ENCODE measurements at regions not wholly inside any gene's neighbourhood (a gene's known extent, or its start where the extent isn't known, plus 50 kb on each side); places are given as distances from the start of the nearest gene placed in this dataset.

GRCh38 chr12:90574676-90575075, 380.3 kb downstream of the CCER1 start:
- H3K4me1 ChIP-seq = no peaks in the 10 kb centered on the region
- intact Hi-C loops (cut with DNase I; ENCODE audit: low total_unique reads) = no loop called here
- TF ChIP-seq POLR2A (IDR thresholded peaks at IDR 0.05) = no peak
- no peak for TF ChIP-seq CTCF (IDR thresholded peaks at IDR 0.05)
- no peak for TF ChIP-seq POLR2AphosphoS5 (IDR thresholded peaks at IDR 0.05)
- no peak overlapping the region for H3K27ac ChIP-seq
- no peaks in the 10 kb centered on the region for H3K36me3 ChIP-seq
- H3K27me3 ChIP-seq = no peaks in the 10 kb centered on the region
- DNase-seq (ENCODE audit: low spot score in 2 of 2) = no peak
- no peak overlapping the region for H3K4me3 ChIP-seq
- H3K9me3 ChIP-seq = no peaks in the 10 kb centered on the region

- intact Hi-C loops (cut with DNase I; ENCODE audit: low total_unique reads) = no loop called here
- H3K36me3 ChIP-seq = no peaks in the 10 kb centered on the region
Observed at GRCh38 chr12:90572778-90573177, 382.2 kb downstream of the CCER1 start.

GRCh38 chr12:90569685-90570084, 385.3 kb downstream of the CCER1 start:
- peaks cover 8 to 10% of the 10 kb centered on the region in 2 donors for H3K9me3 ChIP-seq
- no peak for DNase-seq (ENCODE audit: low spot score in 2 of 2)
- intact Hi-C loops (cut with DNase I; ENCODE audit: low total_unique reads) = no loop called here
- no peaks in the 10 kb centered on the region for H3K27me3 ChIP-seq
- TF ChIP-seq POLR2A (IDR thresholded peaks at IDR 0.05) (no peak), CTCF (IDR thresholded peaks at IDR 0.05) (no peak), POLR2AphosphoS5 (IDR thresholded peaks at IDR 0.05) (no peak)
- no peaks in the 10 kb centered on the region for H3K36me3 ChIP-seq
- no peak overlapping the region for H3K27ac ChIP-seq
- no peak overlapping the region for H3K4me3 ChIP-seq
- no peaks in the 10 kb centered on the region for H3K4me1 ChIP-seq

More at GRCh38 chr12:90572778-90573177, 382.2 kb downstream of the CCER1 start:
- Histone ChIP-seq H3K9me3 (no peaks in the 10 kb centered on the region), H3K4me1 (no peaks in the 10 kb centered on the region), H3K27ac (no peak overlapping the region), H3K27me3 (no peaks in the 10 kb centered on the region), H3K4me3 (no peak overlapping the region)
- no peak for DNase-seq (ENCODE audit: low spot score in 2 of 2)
- TF ChIP-seq CTCF (IDR thresholded peaks at IDR 0.05) = no peak

- intact Hi-C loops (cut with DNase I; ENCODE audit: low total_unique reads) = no loop called here
- Histone ChIP-seq H3K4me3 (no peak overlapping the region), H3K4me1 (no peaks in the 10 kb centered on the region), H3K27me3 (no peaks in the 10 kb centered on the region), H3K9me3 (peaks cover 8 to 10% of the 10 kb centered on the region in 2 donors), H3K36me3 (no peaks in the 10 kb centered on the region), H3K27ac (no peak overlapping the region)
- TF ChIP-seq POLR2A (IDR thresholded peaks at IDR 0.05) = no peak
- TF ChIP-seq POLR2AphosphoS5 (IDR thresholded peaks at IDR 0.05) = no peak
- no peak for TF ChIP-seq CTCF (IDR thresholded peaks at IDR 0.05)
- no peak for DNase-seq (ENCODE audit: low spot score in 2 of 2)
Observed at GRCh38 chr12:90562671-90563070, 392.3 kb downstream of the CCER1 start.

- no peak overlapping the region for H3K27ac ChIP-seq
- DNase-seq (ENCODE audit: low spot score in 2 of 2) = no peak
- no peaks in the 10 kb centered on the region for H3K9me3 ChIP-seq
- intact Hi-C loops (cut with DNase I; ENCODE audit: low total_unique reads) = no loop called here
- no peaks in the 10 kb centered on the region for H3K27me3 ChIP-seq
- H3K4me3 ChIP-seq = no peak overlapping the region
- no peaks in the 10 kb centered on the region for H3K36me3 ChIP-seq
- TF ChIP-seq CTCF (IDR thresholded peaks at IDR 0.05) (no peak), POLR2AphosphoS5 (IDR thresholded peaks at IDR 0.05) (no peak), POLR2A (IDR thresholded peaks at IDR 0.05) (no peak)
- no peaks in the 10 kb centered on the region for H3K4me1 ChIP-seq
Observed at GRCh38 chr12:90548595-90548994, 406.4 kb downstream of the CCER1 start.
